Panc1 (cell line): ENCODE measurements at regions not wholly inside any gene's neighbourhood (a gene's known extent, or its start where the extent isn't known, plus 50 kb on each side); places are given as distances from the start of the nearest gene placed in this dataset.

Source experiments
- ATAC-seq: fragments of 200-7000 bp; cut with Tn5 transposase; 2 replicates; pipeline ENCODE4 v1.9.1; 2020; ENCODE audit warnings: mild to moderate bottlenecking, moderate library complexity
- BruUV-seq: library from RNA; stranded (reverse); fragments of 400-500 nt; replicated peaks from 2 replicates; lab custom pipeline; 2021; lab: Mats Ljungman, UMichigan
- CTCF ChIA-PET: fragments of 300-600 bp; sonication (Branson Sonifier 250); formaldehyde crosslinking; loops from one replicate; lab custom pipeline; 2022; ENCODE audit warnings: antibody characterized with exemption; lab: Charles Lee
- POLR2A ChIA-PET: fragments of 300-600 bp; sonication (Branson Sonifier 250); formaldehyde crosslinking; loops from one replicate; lab custom pipeline; 2022; ENCODE audit warnings: antibody characterized with exemption; lab: Charles Lee
- DNase-seq: peaks from one replicate; pipeline ENCODE4 v3.0.0-alpha.2; 2010; ENCODE audit warnings: low read depth, low spot score
- H3K27ac ChIP-seq: 2 replicates; pipeline ENCODE4 v1.5.1; 2011; ENCODE audit warnings: mild to moderate bottlenecking, low read length, inconsistent platforms
- H3K27me3 ChIP-seq: fragments of 200-500 bp; sonication (Bioruptor generic); 2 replicates; pipeline ENCODE4 v1.6.0; 2014; ENCODE audit warnings: low read length, inconsistent platforms; ENCODE audit not compliant: control insufficient read depth, insufficient read depth
- H3K36me3 ChIP-seq: fragments of 200-500 bp; sonication (Bioruptor generic); 2 replicates; pipeline ENCODE4 v1.5.1; 2014; ENCODE audit warnings: inconsistent platforms, mild to moderate bottlenecking, low read length, moderate library complexity; ENCODE audit not compliant: control insufficient read depth, insufficient read depth
- H3K4me1 ChIP-seq: 2 replicates; pipeline ENCODE4 v1.5.1; 2011; ENCODE audit warnings: inconsistent platforms, mild to moderate bottlenecking, low read length, moderate library complexity; ENCODE audit not compliant: control insufficient read depth, insufficient read depth
- H3K4me3 ChIP-seq, 2 experiments: 2 replicates each; pipeline ENCODE4 v1.5.1; 2011 to 2012; ENCODE audit warnings: low read depth in 2 of 2, low read length in 2 of 2, mild to moderate bottlenecking in 2 of 2, inconsistent platforms in 1 of 2, moderate library complexity in 1 of 2
- H3K9me3 ChIP-seq: fragments of 200-500 bp; sonication (Bioruptor generic); 2 replicates; pipeline ENCODE4 v1.5.1; 2014; ENCODE audit warnings: low read depth, mild to moderate bottlenecking, inconsistent platforms, low read length, moderate library complexity; ENCODE audit not compliant: control insufficient read depth, insufficient read depth
- POLR2AphosphoS5 ChIP-seq: IDR thresholded peaks from 2 replicates; pipeline ENCODE4 v1.6.1; 2012; ENCODE audit warnings: mild to moderate bottlenecking, low read depth, low read length, moderate library complexity
- SIN3A ChIP-seq: IDR thresholded peaks from 2 replicates; pipeline ENCODE4 v1.6.1; 2012; ENCODE audit warnings: low read depth, mild to moderate bottlenecking, low read length, moderate library complexity, borderline replicate concordance; ENCODE audit not compliant: insufficient read depth
- TCF7L2 ChIP-seq: IDR thresholded peaks from 2 replicates; pipeline ENCODE4 v1.6.1; 2011; ENCODE audit warnings: mild to moderate bottlenecking, low read depth, low read length, inconsistent platforms
- in situ Hi-C: cut with HindIII; loops from 2 replicates; pipeline ENCODE4 v1.10.0; 2016; ENCODE audit warnings: low sequenced_read_pairs, low pct_unique_long_range_greater_than_20kb
- intact Hi-C: fragments of 100-400 bp; cut with micrococcal nuclease; formaldehyde crosslinking; loops from one replicate; pipeline ENCODE4 v1.10.0; 2022; ENCODE audit not compliant: unreplicated experiment
- TF ChIP-seq, protein P1 (sequence below), 2 experiments: IDR thresholded peaks; 2 replicates each; pipeline ENCODE4 v1.6.1; 2011 to 2012; ENCODE audit warnings: low read depth in 2 of 2, control low read depth in 1 of 2, low read length in 1 of 2, mild to moderate bottlenecking in 1 of 2, moderate library complexity in 1 of 2; ENCODE audit not compliant: insufficient read depth in 1 of 2
- TF ChIP-seq, protein P2 (sequence below): fragments of 450-650 bp; IDR thresholded peaks from 2 replicates; pipeline ENCODE4 v1.5.1; 2017; ENCODE audit warnings: mild to moderate bottlenecking

DNA sequence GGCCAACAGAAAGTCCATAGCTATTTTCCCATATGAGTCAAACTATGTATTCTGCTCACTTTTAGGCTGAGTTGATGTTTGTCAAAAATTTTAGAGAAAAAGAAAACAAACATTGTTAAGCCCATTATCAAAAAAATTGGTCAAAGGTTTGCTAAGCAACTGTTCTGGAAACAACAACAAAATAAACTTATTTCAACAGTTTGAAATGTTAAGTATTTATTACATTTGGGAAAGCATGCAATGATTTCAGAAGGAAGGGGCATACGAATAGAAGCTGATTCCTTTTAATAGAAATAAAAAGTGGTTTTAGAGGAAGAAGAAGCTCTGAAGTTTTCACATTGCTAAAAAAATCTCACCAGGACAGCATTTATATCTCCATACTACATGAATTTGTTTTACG, 1837.5 kb upstream of the CELF4 start:
- BruUV-seq = no TSS peak
- ChIA-PET POLR2A (interaction anchor here (0.6 kb wide), 1 partner anchor 11 kb away, joined by 6 read pairs; no protein-coding TSS in a partner anchor), CTCF (interaction anchor here (0.6 kb wide), 1 partner anchor 79 kb away, joined by 4 read pairs; no protein-coding TSS in a partner anchor)
- in situ Hi-C loops (no loop called here), intact Hi-C loops (no loop called here)
- H3K36me3 ChIP-seq = no peaks in the 10 kb centered on the region
- no peak for DNase-seq
- no peak for ATAC-seq
- no peak overlapping the region for H3K27ac ChIP-seq
- H3K9me3 ChIP-seq = no peaks in the 10 kb centered on the region
- TF ChIP-seq, protein P1, sequence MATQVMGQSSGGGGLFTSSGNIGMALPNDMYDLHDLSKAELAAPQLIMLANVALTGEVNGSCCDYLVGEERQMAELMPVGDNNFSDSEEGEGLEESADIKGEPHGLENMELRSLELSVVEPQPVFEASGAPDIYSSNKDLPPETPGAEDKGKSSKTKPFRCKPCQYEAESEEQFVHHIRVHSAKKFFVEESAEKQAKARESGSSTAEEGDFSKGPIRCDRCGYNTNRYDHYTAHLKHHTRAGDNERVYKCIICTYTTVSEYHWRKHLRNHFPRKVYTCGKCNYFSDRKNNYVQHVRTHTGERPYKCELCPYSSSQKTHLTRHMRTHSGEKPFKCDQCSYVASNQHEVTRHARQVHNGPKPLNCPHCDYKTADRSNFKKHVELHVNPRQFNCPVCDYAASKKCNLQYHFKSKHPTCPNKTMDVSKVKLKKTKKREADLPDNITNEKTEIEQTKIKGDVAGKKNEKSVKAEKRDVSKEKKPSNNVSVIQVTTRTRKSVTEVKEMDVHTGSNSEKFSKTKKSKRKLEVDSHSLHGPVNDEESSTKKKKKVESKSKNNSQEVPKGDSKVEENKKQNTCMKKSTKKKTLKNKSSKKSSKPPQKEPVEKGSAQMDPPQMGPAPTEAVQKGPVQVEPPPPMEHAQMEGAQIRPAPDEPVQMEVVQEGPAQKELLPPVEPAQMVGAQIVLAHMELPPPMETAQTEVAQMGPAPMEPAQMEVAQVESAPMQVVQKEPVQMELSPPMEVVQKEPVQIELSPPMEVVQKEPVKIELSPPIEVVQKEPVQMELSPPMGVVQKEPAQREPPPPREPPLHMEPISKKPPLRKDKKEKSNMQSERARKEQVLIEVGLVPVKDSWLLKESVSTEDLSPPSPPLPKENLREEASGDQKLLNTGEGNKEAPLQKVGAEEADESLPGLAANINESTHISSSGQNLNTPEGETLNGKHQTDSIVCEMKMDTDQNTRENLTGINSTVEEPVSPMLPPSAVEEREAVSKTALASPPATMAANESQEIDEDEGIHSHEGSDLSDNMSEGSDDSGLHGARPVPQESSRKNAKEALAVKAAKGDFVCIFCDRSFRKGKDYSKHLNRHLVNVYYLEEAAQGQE (IDR thresholded peaks at IDR 0.05; ENCODE audit: insufficient read depth in 1 of 2, low read depth in 2 of 2, low read length in 1 of 2) = no peak
- TF ChIP-seq, protein P2, sequence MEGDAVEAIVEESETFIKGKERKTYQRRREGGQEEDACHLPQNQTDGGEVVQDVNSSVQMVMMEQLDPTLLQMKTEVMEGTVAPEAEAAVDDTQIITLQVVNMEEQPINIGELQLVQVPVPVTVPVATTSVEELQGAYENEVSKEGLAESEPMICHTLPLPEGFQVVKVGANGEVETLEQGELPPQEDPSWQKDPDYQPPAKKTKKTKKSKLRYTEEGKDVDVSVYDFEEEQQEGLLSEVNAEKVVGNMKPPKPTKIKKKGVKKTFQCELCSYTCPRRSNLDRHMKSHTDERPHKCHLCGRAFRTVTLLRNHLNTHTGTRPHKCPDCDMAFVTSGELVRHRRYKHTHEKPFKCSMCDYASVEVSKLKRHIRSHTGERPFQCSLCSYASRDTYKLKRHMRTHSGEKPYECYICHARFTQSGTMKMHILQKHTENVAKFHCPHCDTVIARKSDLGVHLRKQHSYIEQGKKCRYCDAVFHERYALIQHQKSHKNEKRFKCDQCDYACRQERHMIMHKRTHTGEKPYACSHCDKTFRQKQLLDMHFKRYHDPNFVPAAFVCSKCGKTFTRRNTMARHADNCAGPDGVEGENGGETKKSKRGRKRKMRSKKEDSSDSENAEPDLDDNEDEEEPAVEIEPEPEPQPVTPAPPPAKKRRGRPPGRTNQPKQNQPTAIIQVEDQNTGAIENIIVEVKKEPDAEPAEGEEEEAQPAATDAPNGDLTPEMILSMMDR = no peak
- TF ChIP-seq POLR2AphosphoS5 = no peak
- TF ChIP-seq SIN3A = no peak
- no peak for TF ChIP-seq TCF7L2
- H3K4me3 ChIP-seq = no peak overlapping the region
- H3K27me3 ChIP-seq = no peaks in the 10 kb centered on the region
- H3K4me1 ChIP-seq = no peaks in the 10 kb centered on the region

DNA sequence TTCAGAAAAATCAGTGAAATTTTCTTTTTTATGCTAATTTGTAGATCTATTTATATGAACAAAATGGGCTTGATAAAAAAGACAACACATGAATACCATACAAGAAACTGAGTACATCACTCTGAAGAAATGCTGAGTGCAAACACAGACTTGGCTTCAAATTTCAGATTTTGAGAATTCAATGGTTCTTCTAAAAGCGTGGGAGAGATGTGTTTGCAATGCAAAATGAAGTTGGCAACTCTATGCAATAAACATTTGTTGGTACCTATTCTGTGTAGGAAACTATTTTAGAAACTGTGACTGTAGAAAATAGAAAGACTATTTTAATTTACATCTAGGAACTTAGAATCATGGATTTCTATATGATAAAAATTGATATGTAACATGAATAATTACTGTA, 1834.1 kb upstream of the CELF4 start:
- Histone ChIP-seq H3K27ac (no peak overlapping the region), H3K36me3 (no peaks in the 10 kb centered on the region), H3K4me1 (no peaks in the 10 kb centered on the region), H3K27me3 (no peaks in the 10 kb centered on the region), H3K4me3 (no peak overlapping the region), H3K9me3 (no peaks in the 10 kb centered on the region)
- intact Hi-C loops = no loop called here
- BruUV-seq = no TSS peak
- ChIA-PET CTCF (no interaction called here), POLR2A (no interaction called here)
- in situ Hi-C loops = no loop called here
- ATAC-seq (no peak), DNase-seq (no peak)
- TF ChIP-seq, protein P2 = no peak
- TF ChIP-seq, protein P1 (IDR thresholded peaks at IDR 0.05; ENCODE audit: insufficient read depth in 1 of 2, low read depth in 2 of 2, low read length in 1 of 2) = no peak
- TF ChIP-seq POLR2AphosphoS5 (no peak), TCF7L2 (no peak), SIN3A (no peak)
